GM18507 (cell line): ENCODE measurements at regions not wholly inside any gene's neighbourhood (a gene's known extent, or its start where the extent isn't known, plus 50 kb on each side); places are given as distances from the start of the nearest gene placed in this dataset.

Experiments used
- DNase-seq: peaks from one replicate; pipeline ENCODE4 v3.0.0; 2011; ENCODE audit warnings: low read depth; ENCODE audit not compliant: insufficient read length; ENCODE audit errors: extremely low spot score
- FAIRE-seq: peaks from 2 replicates; lab custom pipeline; 2011; peaks lifted over from hg19 to GRCh38; lab: Jason Lieb, UNC

GRCh38 chr7:35411331-35411730, 157.4 kb upstream of the TBX20 start:
- FAIRE-seq: no peak

DNA sequence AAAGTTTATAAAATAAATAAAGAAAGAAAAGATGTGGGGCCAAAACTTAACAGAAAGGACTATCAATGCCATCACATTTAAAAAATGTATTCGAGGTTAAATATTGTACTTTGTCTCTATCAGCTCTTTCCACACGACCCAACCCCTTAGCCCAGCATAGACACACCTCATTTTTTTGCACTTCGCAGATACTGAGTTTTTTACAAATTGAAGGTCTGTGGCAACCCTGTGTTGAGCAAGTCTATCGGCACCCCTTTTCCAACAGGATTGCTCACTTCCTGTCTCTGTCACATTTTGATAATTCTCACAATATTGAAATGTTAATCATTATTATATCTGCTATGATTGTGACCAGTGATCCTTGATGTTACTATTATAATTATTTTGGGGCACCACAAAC, 151.6 kb upstream of the TBX20 start:
- no peak for DNase-seq
- no peak for FAIRE-seq

More at GRCh38 chr7:35411331-35411730, 157.4 kb upstream of the TBX20 start:
- no peak for DNase-seq

DNA sequence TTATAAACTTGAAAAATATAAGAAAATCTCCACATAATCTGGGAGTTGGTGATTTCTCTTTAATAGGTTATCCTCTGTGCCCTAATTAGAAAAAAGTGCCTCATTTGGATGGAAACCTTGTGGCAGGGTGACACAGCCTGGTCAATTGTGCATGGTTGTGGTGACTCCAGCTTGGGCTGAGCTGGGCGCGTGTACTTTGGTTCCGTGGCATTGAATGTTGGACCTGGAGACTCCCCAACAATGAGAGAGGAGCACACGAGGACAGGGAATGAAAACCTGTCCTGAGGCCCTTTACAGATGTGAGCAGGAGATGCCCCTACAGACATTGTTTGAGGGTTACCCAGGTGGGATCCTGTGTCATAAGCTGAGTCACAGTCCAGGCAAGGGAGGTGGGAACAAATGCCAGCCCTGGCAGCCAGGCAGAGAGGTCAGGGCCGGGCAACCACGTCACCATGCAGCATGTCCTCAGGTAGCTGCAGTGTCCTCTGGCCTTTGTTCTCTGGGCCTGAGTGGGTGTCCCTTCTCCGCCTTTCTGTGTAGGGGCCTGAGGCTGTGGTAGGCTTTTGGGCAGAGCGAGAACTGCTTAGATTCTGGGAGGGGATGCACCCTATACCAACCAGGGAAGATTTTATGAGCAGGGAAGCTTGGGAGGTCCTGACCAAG, 147.4 kb upstream of the TBX20 start:
- no peak for FAIRE-seq

GRCh38 chr7:35399840-35400239, 145.9 kb upstream of the TBX20 start:
- no peak for FAIRE-seq

More for the DNA sequence above, 147.4 kb upstream of the TBX20 start:
- no peak for DNase-seq

GRCh38 chr7:35399216-35399615, 145.3 kb upstream of the TBX20 start:
- FAIRE-seq (no peak), DNase-seq (no peak)

More at GRCh38 chr7:35399840-35400239, 145.9 kb upstream of the TBX20 start:
- no peak for DNase-seq

DNA sequence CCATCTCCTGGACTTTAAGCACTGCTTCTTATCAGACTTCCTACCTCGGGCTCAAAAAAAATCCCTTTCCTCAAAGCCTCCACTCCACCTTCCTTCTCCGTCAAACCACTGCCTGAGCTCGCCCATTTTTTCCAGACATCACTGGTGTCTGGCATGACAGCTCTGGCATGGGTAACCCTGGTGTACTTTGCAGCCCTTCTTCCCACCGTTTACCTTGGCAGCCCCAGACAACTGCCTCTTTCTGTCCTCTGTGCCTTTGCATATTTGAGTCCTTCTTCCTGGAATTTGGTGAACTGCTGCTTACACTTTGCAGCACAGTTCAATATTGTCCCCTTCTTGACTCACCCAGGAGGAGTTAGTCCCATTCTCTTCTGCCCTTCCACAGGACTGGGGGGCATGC, 144.6 kb upstream of the TBX20 start:
- DNase-seq: no peak

GRCh38 chr7:35390146-35390545, 136.2 kb upstream of the TBX20 start:
- no peak for DNase-seq
- no peak for FAIRE-seq

More for the DNA sequence above, 144.6 kb upstream of the TBX20 start:
- FAIRE-seq: no peak

DNA sequence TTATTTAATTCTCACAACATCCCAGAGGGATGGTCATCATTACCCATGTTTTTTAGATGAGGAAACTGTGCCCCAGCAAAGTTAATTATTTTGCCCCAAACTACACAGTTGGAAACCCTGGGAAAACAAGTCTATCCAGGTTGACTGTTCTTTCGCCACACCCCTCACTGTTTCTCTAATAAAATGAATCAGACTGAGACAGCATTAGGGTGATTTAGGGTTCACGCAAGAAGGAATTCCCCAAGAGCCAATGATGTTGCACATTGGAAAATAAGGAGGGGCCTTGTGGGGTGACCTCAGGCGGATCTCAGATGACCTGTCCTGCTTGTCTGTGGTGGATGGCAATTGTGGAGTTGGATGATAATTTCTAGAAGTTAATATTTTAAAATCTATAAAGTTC, 135.7 kb upstream of the TBX20 start:
- no peak for DNase-seq
- no peak for FAIRE-seq

- FAIRE-seq (no peak), DNase-seq (no peak)
These were observed 133.2 kb upstream of the TBX20 start for GRCh38 chr7:35386816-35387706.

GRCh38 chr7:35386082-35386815, 132.3 kb upstream of the TBX20 start:
- FAIRE-seq (no peak), DNase-seq (no peak)

DNA sequence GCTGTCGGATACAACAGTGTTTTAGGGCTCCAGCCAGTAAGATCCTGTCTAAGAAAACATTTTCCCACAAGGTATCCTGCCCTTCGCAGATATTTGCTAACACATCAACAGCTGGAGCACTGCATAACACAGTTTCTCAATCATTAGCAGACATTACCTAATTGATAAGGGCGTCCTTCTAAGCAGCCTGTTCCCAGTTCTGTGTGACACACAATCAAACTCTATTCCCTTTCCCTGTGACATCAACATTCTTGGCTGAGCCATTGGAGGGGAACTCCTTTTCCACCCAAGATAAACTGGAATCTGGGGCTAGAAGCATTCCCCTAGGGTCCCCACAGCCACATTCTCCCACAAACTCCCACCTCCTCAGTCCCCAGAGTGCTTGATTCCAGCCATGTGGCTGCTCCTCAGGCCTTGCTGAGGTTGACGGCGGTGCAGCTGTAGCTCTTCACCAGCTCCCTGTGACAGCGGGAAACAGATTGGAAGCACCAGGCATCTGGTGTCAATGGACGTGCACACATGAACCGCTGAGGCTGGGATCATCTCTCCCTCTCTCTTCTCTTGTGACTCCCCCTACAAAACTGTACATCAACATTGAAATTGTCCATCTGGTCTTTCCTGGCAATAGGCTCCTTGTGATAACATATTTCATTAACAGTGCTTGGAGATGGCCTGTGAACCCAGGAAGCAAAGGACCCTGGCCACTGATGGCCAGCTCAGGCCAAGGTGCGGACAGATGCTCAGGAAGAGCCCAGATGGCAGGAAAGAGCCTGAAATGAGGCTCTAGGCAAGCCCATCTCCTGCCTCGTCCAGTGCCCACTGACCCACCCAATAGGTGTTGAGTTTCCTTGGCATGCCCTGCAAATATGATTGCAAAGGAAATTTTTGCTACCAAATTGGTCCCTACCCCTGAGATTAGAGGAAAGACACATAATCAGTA, 131.1 kb upstream of the TBX20 start:
- FAIRE-seq: no peak
- DNase-seq: no peak

GRCh38 chr7:35380739-35381224, 126.9 kb upstream of the TBX20 start:
- FAIRE-seq: no peak
- DNase-seq: no peak

DNA sequence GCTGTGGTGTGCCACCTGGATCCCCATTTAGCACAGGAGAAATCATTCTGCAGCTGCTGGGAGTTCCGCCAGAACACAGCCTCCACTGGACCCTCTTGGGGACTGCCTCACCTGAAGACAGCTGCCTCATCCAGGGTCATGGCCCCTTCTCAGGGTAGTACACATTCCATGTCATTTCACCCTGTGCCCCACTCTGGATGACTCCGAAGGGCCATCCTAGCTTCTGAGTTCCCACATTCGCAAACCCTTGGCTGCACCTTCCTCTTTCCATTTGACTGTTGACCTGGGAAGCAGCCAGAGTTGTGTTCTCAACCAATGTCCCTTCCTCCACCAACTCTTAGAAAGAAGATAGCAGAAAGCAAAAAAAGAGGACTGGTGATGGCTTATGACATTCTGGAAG, 125.6 kb upstream of the TBX20 start:
- FAIRE-seq (no peak), DNase-seq (no peak)

DNA sequence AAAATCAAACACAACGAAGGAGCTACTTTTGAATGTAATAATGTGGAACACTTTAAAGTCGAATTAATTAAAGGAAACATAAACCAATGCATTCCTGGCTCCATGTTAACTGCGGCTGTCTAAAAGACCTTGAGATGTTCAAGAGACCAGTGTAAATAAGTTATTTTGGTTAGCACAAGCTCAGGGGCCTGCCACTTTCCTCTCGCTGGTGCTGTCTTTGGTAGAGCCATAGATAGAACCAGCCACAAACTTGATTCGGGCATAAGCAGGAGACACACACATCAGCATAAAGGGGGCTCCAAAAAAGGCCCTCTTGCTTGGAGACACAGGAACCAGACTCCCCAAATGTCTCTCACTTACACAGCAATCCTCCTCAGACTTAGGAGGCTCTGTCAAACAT, 121.6 kb upstream of the TBX20 start:
- DNase-seq: no peak
- FAIRE-seq: no peak

- FAIRE-seq (no peak), DNase-seq (no peak)
These were observed 121.0 kb upstream of the TBX20 start for GRCh38 chr7:35374858-35375257.

GRCh38 chr7:35371221-35371620, 117.3 kb upstream of the TBX20 start:
- DNase-seq (no peak), FAIRE-seq (no peak)

- DNase-seq: no peak
- no peak for FAIRE-seq
These were observed 116.8 kb upstream of the TBX20 start for GRCh38 chr7:35370687-35371086.

DNA sequence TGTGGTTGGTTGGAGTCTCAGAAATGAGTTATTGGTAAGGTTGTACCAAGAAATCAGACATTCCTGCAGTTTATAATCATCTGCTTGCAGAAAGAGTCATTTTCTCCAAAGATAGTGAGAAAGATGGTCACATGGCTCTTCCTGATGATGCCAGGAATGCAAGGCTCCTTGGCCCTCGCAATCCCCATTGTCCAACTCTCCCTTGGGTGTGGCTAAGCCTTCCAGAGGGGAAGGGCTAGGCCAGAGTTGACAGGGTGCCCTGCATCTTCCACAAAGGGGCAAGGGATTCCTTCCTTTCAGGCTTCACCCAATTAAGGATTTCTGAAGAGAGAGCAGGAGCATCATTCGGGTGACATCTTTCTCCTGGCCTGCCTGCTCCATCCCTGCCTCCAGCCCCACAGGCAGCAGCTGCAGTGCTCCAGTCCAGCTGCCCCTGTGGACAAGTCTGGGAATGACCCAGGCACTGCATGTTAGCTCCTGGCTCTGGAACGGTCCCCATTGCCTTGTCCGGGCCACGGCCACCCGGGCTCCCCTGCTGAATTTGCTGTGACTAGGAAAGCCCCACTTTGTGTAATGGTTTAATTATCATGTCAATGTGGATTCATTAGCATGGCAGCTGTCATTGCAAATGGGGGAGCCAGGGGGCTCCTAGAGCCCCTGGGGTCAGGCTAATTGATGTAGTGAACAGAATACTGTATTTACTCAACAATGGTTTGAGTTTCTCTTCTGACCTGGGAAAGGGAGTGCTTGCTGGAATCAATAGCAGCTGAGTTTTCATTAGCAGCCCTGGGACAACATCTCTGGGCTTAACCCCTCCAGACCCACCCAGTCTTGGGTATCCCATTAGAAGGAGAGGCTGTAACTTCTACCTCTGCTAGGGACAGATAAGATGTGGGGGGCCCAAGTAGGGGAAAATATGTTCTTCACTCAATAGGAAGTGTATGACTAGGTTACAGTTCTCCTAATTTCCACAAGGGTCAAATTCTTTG, 112.6 kb upstream of the TBX20 start:
- DNase-seq (no peak), FAIRE-seq (no peak)
